GM18511 (cell line): ENCODE measurements at regions not wholly inside any gene's neighbourhood (a gene's known extent, or its start where the extent isn't known, plus 50 kb on each side); places are given as distances from the start of the nearest gene placed in this dataset.

Experiments used
- ATAC-seq: cut with Tn5 transposase; IDR thresholded peaks from one replicate; pipeline ENCODE4 v1.9.1; 2021; ENCODE audit warnings: mild to moderate bottlenecking, moderate library complexity; ENCODE audit not compliant: unreplicated experiment

DNA sequence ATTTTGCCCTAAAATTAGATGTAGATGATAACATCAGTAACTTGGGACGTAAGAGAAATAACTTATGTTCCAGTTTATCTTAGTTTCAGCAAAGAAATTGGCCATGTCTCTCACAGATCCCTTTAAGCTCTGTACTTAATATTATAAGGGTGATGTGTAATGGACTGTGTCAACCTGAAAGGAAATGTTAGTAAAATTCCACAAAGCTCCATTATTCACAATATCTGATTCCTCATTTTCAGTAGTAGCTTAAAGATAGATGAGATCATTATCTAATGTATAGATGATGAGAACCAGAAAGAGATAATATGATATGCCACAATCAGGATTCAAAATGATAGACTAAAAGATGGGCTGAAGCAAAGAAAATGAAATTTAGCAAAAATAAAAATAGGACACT is 316.8 kb upstream of the CHRM2 start:
- ATAC-seq, result no peak

DNA sequence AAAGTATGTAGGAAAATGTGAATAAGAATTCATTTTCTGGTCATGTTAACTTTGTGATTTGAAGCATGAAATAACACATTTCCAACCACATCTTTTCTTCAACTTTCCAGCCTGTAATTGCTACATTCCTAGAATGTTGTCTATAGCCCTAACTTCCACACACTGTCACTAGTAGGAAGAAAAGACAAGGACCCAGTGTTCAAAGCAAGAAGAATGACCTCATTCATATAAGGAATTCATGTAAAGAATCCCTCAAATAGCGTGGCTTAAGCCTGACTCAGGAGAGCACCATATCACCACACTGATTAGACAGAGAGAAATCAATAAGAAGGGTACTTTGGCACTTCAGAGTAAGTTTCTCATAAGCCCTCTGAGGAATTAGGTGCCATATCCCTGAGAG is 318.7 kb upstream of the CHRM2 start:
- no peak for ATAC-seq

DNA sequence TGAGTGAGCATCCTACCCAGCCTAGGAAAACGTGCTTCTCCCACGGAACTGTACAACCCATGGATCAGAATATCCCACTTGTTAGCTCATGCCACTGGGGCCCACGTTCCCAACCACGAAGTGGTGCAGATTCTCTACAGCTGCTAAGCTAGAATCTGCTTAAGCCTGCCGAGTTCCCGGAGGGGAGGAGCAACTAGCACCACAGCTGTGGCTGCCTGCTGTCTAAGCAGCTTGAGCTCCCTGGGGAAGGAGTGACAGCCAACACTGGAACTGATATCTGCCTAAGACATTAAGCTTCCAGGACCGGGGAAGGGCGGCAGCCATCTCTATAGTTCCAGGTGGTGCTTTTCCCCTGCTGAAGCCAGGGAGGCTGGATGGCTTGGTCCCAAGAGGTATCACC is 334.7 kb upstream of the CHRM2 start:
- ATAC-seq, result no peak

DNA sequence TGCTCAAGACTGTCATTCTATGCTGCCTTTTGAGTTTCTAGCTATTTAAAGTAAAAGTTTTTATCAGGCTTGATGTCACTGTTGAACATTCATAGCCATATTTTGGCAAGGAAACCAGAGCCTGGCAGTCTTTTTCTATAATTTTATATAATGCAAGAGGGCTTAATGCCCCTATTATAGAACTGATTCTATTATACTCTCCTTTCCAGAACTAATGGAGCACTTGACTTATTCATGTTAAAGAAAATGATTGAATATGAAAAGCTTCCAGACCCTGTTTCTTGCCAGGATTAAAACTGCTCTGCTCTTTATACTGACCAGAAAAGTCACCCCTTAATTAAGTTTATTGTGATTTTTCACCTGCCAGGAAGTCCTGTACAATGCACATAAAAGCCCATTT is 337.6 kb upstream of the CHRM2 start:
- no peak for ATAC-seq

DNA sequence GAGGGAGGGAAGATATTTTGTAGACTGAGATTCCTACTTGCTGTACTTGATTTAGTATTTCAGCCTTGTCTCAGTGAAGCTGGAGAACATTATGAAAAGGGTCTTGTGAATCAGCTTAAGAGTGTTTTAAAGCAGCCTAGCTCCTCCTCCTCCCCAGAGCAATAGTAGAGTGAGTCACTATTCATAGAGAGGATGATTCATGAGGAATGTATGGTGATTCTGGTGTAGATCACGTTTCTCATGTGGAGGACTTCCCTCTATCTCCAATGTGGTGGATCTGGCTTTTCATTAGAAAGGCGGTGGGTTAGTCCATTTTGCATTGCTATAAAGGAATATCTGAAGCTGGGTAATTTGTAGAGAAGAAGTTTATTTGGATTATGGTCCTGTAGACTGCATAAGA is 340.1 kb upstream of the CHRM2 start:
- ATAC-seq, result no peak

DNA sequence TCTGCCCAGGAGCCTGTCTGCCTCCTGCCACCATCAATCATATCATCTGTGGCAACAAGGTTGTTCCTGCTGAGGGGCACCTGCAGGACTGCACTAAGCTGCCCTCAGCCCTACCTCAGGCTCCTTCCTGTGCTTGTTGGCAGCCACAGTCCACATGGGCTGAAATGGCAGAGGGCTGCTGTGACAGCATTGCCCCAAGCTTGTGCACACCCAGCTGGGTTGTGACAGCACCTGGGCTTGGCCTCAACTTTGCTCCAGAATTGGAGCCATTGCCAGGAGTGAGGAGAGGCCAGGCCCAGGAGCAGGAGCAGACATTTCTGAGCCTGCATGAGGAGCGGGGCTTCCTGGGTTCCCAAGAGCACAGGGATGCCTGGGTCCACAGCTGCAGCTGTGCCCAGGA is 340.9 kb upstream of the CHRM2 start:
- ATAC-seq, result no peak

DNA sequence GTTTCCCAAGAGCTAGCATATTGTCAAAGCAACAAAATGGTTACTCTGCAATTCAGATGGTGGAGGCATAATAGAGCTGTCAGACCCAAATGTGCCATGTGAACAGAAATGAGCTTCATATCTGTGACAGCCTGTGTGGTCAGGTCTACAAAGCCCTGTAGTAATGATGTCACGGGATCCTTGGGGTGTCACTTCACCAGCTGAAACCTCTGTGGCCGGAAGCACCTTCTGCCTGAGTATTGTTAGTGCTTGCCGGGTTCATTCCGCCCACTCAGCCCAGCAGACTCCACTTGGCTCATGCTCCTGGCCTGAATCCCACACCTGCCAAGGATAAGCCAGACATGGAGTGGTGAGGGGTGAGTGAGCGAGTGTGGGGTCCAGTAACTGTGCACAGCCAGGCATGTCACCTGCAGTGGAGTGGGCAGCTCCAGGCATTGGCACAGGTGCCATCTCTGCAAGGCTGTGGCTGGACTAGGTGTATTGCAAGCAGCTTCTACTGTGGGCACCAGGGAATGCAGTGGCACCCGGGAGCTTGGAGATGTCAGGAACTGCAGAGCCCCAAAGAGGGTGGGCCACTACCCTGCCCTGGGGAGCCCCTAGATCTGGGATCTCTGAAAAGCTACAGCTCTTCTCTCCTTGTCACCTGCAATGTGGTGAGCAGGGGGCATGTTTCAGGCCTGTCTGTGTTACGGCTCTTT is 341.9 kb upstream of the CHRM2 start:
- no peak for ATAC-seq

DNA sequence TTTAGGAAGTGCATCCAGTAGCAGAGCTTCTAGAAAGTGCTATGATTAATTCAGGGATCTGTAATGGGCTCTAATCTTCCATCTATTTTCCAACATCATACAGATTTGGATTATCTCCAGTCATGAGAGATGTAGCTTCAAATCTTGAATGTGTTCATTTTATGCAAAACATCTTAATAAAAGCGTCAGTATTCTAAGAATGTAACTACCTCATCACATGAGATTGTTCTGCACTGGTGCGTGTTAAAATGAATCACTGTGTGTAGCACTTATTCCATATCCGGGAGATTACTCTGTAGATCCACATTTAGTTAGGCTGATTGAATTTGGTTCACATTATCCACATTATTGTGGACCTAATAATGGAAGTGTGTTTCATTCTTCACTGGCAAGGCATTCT is 344.9 kb upstream of the CHRM2 start:
- no peak for ATAC-seq

DNA sequence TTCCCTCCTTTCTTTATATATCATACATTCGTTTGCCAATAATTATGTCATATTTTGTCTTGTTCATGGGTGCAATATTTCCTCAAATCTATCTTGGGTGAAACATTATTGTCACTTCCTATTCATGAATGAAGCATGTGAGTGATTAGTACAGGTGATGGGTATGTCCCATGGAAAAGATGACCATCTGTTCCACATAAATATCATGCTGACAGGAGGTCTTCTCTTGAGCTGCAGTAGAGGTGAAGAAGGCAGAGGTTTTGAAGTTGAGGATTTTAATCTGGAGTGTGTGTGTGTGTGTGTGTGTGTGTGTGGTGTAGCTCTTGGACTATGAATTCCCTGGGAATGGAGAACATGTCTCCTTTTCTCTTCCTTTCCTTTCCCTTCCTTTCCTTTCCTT is 350.5 kb upstream of the CHRM2 start:
- no peak for ATAC-seq

DNA sequence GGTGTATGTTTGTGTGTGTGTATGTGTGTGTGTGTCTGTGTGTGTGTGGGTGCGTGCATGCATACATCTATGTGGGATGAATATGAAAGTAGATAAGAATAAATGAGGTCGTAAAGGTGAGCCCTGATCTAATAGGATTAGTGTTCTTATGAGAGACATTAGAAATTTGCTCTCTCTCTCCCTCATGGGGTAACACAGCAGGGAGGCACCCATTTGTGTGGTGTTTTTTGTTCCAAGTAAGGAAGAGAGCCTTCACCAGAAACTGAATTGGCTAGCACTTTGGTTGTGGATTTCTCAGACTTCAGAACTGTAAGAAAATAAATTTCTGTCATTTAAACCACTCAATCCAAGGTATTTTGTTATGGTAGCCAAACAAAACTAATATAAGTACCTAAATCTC is 353.7 kb upstream of the CHRM2 start:
- no peak for ATAC-seq

DNA sequence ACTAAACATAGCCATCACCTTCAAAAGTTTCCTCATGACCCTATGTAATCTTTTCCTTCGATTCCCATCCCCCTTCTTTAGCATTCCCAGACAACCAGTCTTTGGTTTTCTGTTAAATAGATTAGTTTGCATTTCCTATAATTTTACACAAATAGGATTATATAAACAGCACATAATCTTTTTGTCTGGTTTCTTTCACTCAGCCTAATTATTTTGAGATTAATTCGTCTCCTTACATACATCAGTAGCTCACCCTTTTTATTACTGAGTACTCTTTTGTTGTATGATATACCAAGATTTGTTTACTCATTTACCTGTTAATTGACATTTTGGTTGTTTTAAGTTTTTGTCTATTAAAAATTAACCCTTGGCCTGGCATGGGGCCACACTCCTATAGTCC is 354.7 kb upstream of the CHRM2 start:
- no peak for ATAC-seq

DNA sequence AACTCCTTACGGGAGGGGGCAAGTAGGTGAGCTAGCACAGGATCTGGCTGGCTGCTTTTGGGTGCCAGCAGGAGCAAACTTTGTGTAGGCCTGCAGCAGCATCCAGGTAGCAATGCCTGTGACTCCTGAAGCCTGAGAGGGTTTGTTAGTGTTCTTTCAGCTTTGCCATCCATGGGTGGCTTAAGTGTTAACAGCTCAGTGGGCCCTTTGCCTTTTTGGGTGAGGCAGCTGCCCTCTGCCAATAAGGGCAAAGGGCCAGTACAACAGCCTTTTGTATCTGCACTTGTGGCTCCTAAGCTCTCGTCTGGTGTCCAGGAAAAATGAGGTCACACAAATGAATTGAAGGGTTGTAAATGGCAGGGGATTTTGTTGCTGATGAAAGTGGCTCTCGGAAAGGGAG is 359.0 kb upstream of the CHRM2 start:
- no peak for ATAC-seq

DNA sequence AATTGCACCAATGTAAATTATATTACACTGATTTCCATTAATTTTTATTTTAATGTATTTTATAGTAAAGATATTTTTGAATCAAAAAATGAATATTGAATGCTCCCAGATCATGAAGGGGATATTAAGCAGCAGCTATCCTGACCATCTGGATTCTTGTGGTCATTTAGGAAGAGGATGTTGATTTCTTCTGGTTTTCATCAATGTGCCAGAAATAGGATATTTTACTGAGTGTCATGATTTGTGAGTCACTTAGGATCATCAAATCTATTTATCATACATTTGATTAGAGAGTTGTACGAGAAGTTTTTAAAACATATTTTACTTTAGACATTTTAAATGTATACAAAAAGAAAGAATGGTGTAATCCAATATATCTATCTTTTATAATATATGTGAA is 366.3 kb upstream of the CHRM2 start:
- ATAC-seq, result no peak

DNA sequence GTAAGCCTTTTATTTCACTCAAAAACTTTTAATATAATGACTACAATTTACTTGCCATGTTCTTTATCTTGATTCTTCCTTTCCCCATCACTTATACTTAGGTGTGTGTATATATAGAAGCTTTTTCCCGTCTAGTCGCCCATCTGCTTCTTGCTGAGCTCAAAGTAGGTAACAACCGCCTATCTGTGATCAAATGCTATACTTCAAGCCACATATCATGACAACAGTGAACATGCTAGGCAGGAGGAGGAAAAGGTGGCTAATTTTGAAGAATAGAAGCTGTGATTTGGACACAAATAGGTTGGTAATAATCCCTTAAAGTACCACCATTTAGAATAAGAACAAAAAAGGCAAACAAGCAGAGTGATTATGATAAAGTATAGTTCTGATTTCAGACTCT is 367.3 kb upstream of the CHRM2 start:
- no peak for ATAC-seq

DNA sequence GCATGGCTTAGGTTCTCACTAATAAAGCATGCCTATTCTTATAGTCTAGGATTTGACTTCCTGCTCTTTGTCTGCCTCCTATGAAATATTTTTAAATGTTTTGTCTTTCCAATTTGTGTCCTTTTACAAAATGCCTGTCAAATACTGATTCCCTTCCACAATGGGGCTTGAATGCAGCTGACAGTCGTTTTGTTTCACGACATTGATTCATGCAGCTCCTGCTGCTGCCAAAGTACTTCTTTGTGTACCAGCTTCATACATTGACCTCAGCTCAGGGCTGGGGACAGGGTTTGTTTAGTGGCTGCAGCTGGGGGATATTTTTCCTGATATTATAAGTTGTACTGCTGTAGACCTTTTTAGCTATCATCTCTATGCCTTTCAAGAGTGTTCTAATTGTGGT is 371.9 kb upstream of the CHRM2 start:
- ATAC-seq, result no peak

DNA sequence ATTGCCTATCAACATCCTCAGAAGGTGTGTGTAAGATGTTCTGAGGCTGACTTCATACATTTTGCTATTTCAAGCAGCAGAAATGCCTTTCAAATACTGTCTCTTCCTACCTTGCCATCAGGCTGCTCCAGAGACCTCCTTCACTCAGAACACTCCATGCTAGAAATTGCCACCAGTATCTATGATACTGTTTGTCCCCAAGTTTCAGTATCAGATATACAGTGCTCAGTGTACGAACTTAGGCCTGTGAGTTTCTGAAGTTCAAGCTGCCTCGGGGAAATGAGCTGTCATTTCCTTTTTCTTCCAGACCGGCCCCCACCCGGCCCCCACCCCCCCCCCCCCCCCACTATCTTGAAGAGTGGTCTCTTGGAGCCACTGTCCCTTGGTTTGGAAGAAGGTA is 373.4 kb upstream of the CHRM2 start:
- ATAC-seq, result no peak

DNA sequence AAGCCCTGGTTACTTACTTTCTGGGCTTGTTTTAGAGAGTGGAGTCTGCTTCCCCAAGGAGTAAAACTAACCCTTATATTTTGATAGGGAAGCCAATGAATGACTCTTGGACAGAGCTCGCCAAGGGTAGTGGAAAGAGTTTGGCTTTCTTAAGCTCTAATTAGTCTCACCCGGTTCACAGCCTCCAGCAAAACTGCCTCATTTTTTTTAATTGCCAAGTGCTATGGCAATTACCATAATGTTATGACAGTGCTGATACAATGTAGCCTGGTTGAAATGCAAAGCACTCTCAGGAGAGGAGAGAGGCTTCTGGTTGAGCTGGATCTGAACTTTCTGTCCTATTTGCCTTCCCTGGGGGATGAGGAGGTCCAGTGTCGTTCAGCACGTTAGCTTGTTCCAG is 376.1 kb upstream of the CHRM2 start:
- ATAC-seq, result no peak

DNA sequence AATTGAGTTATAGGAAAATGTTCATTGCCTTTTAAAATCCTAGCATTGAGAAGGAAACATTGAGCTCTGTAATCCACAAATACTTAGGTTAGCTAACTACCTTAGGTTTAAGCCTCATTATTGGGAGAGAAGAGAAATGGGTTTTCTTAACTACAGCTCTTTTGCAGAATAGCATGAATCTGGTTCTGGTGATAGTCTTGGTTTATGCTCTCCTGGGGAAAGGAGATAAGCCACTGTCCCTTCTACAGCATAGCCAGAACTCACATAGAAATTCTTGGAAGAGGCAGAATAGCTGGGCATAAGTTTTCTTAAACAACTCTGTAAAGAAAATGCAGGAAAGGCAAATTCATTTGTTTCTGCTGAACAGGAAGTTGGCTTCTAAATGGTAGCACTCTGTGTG is 378.6 kb upstream of the CHRM2 start:
- no peak for ATAC-seq

DNA sequence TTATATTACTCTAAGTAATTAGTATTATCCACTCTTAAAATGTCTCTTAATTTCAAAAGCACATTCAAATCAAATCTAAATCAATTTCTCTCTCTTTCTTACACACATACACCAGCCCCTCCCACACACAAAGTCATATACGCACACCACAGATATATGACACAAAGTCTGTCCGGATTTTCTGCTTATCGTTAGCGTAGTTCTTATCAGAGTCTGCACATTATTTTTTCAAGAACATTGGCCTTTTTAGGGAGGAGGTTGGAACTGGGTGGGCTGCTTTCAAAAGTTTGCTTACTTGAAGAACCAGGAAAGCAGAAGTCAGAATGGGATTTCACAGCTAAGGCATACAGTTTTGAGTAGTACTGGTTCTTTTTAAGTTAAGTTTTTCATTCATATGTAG is 387.6 kb upstream of the CHRM2 start:
- ATAC-seq, result no peak

DNA sequence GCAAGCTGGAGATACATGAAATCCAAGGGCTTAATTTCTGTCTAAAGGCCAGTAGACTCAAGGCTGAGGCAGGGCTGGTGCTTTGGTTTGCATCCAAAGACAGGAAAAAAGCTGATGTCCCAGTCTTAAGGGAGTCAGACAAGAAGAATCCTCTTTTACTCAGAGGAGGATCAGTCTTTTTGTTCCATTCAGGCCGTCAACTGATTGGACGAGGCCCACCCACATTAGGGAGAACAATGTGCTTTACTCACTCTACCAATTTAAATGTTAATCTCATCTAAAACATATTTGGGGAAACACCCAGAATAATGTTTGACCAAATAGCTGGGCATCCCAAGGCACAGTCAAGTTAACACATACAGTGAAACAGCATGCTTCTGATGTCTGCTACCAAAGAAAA is 388.5 kb upstream of the CHRM2 start:
- no peak for ATAC-seq

DNA sequence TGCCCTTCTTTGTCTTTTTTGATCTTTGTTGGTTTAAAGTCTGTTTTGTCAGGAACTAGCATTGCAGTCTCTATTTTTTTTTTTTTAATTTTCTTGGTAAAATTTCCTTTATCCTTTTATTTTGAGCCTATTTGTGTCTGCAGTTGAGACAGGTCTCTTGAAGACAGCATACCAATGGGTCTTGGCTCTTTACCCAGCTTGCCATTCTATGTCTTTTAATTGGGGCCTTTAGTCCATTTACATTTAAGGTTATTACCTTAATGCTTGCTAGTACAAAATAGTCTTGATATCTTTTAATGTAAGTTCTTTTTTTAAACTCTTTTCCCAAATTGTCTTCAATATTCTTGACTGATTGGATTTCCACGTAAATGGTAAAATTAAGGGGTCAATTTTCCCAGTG is 398.3 kb upstream of the CHRM2 start:
- ATAC-seq, result no peak

DNA sequence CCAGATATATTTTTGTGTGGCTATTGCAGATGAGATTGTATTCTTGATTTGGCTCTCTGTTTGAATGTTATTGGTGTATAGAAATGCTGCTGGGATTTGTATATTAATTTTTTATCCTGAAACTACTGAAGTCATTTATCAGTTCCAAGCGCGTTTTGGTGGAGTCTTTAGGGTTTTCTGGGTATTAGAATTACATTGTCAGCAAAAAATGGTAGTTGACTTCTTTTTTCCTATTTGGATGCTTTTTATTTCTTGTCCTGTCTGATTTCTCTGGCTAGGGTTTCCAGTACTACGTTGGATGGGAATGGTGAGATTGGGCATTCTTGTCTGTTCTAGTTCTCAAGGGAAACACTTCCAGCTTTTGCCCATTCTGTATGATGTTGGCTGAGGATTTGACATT is 415.5 kb upstream of the CHRM2 start:
- ATAC-seq, result no peak

DNA sequence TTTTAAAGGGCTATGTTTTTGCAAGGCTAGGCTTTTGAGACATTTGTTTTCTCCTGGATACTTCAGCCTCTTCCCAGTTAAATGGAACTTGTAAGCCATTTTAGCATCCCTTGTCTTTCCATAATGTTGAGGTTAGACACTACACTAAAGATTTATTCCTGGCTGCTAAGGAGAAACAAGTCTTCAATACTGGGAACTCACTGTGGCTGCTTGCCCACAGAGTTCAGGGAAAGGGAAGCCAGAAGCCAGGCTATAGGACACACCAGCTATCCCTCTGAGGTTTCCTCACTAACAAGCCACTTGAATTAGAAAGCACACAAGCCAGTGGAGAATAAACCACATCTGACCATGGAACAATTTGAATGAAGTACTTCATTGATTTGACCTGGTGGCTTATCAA is 421.7 kb upstream of the CHRM2 start:
- no peak for ATAC-seq

DNA sequence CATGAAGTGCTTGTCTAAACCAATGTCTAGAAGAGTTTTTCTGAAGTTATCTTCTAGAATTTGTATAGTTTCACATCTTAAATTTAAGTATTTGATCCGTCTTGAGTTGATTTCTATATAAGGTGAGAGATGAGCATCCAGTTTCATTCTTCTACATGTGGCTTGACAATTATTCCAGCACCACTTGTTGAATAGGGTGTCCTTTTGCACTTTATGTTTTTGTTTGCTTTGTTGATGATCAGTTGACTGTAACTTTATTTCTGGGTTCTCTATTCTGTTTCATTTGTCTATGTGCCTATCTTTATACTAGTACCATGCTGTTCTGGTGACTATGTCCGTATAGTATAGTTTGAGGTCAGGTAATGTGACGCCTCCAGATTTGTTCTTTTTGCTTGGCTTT is 426.6 kb upstream of the CHRM2 start:
- ATAC-seq, result no peak
